ENCODE measurements at regions not wholly inside any gene's neighbourhood (a gene's known extent, or its start where the extent isn't known, plus 50 kb on each side); places are given as distances from the start of the nearest gene placed in this dataset.

DNA sequence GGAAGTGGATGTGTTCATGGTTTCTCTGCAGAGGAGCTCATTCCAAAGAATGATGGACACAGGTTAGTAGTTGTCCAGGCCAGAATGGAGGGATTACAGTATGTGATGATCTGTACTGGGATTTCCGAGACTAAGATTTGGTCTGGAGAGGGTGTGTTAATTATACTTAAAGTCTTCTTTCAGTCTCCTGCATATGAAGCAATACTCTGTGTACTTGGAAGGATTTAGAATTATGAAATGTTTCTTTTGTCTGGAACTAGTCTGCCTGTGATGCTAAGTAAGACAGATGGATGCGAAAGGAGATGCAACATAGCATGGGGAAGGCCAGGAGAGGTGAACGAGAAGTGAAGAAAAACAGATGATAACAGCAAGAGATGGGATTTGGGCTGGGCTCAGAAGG lies 305.1 kb upstream of the LYZL1 start:
- WGBS, 2 donors, result 49 to 53% methylated on average over 3 of the region's 3 CpGs
- no peak for DNase-seq
- Histone ChIP-seq H3K36me3 (no peaks in the 10 kb centered on the region), H3K27ac (no peak overlapping the region), H3K27me3 (no peaks in the 10 kb centered on the region), H3K9me3 (no peaks in the 10 kb centered on the region), H3K4me1 (peaks cover 6 to 12% (median 11%) of the 10 kb centered on the region in 4 donors), H3K4me3 (no peak overlapping the region)
- peak in 1 of 2 donors; percentile 79 for ATAC-seq (ENCODE audit: low FRiP score in 2 of 2)
- no peak for TF ChIP-seq POLR2AphosphoS5 (IDR thresholded peaks at IDR 0.05)
- no peak for TF ChIP-seq POLR2A (IDR thresholded peaks at IDR 0.05)
- no peak for TF ChIP-seq EP300 (IDR thresholded peaks at IDR 0.05)

GRCh38 chr10:28984431-28984830 lies 304.4 kb upstream of the LYZL1 start:
- H3K9me3 ChIP-seq, result no peaks in the 10 kb centered on the region
- WGBS, 2 donors, result 7 to 19% methylated on average over 6 of the region's 6 CpGs
- H3K27me3 ChIP-seq, result no peaks in the 10 kb centered on the region
- H3K27ac ChIP-seq, result no peak overlapping the region
- H3K4me1 ChIP-seq, result peaks cover 6 to 12% (median 11%) of the 10 kb centered on the region in 4 donors
- H3K36me3 ChIP-seq, result no peaks in the 10 kb centered on the region
- DNase-seq (peak; percentile 61 to 93), ATAC-seq (ENCODE audit: low FRiP score in 2 of 2) (peak; percentile 94)
- TF ChIP-seq CTCF (IDR thresholded peaks at IDR 0.05), result no peak
- peak; percentile 79 to 90 for TF ChIP-seq POLR2AphosphoS5 (IDR thresholded peaks at IDR 0.05)
- no peak overlapping the region for H3K4me3 ChIP-seq

DNA sequence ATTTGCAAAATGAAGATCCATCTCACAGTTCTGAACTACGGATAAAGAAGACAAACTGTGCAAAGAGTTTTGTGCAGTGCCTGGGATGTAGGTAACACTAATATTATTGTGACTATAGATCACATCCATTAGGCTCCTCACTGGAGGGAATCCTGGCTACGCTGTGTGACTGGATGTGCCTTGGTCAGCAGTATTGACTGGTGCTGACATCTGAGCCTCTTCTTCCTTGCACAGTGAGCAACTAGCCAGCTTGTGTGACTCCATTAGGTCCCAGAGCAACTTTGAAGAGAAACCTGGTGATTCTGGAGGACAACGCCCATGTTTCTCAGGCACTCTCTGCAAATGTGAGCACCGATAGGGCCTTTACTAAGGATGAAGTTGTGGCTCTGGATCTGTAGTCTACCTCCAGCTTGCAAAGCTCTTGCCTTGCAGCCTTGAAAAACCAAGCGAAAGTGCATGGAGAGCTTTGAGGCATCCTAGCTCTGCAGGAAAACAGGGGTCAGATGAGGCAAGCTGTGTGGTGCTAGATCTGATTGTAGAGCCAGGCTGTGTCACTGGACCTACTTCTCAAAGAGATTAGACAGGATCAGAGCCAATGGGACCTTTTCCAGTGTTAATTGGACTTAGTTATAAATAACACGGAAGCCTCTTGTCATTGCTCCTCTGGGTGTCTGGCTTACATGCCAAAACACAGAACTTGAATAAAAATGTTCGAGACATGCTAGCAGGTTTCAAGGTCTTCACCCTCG lies 303.6 kb upstream of the LYZL1 start:
- 73 to 80% methylated on average over 8 of the region's 8 CpGs for WGBS, 2 donors
- H3K4me3 ChIP-seq, result no peak overlapping the region
- H3K9me3 ChIP-seq, result no peaks in the 10 kb centered on the region
- H3K4me1 ChIP-seq, result peaks cover 6 to 12% (median 11%) of the 10 kb centered on the region in 4 donors
- no peak overlapping the region for H3K27ac ChIP-seq
- no peak for DNase-seq
- TF ChIP-seq EP300 (IDR thresholded peaks at IDR 0.05) (no peak), CTCF (IDR thresholded peaks at IDR 0.05) (no peak), POLR2AphosphoS5 (IDR thresholded peaks at IDR 0.05) (no peak), POLR2A (IDR thresholded peaks at IDR 0.05) (no peak)
- no peak for ATAC-seq (ENCODE audit: low FRiP score in 2 of 2)
- H3K36me3 ChIP-seq, result no peaks in the 10 kb centered on the region
- no peaks in the 10 kb centered on the region for H3K27me3 ChIP-seq

DNA sequence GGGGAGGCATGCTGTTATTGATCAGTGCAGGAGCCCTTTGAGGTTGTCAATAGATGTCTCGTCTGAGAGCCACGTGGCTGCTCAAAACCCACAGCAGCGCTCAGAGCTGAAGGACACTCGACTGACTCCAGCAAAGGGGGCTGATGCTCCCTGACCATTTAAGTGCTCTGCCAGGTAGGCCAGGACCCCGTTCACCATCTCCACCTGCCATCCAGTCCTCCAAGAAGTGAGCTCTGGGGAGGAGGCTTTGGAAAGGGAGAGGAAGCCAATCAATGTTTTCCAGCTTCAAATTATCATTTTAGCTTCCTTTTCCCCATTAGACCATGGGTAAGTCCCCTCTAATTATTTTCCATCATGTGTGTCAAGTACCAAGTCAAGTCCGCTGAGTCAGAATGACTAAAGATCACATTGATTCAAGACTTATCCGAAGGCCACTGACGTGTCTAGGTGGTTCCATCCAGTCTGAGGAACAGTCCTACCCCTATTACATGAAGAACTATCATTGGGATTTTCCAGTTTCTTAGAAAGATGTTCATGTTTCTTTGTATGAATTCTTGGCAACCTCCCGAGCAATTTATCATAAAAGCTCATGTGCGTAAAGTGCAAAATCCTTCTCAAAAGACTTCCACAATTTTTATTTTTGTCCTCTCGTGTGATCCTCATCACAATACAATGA lies 302.6 kb upstream of the LYZL1 start:
- TF ChIP-seq POLR2AphosphoS5 (IDR thresholded peaks at IDR 0.05), result no peak
- Histone ChIP-seq H3K27me3 (no peaks in the 10 kb centered on the region), H3K9me3 (no peaks in the 10 kb centered on the region), H3K36me3 (no peaks in the 10 kb centered on the region), H3K4me3 (no peak overlapping the region), H3K4me1 (peaks cover 6 to 12% (median 11%) of the 10 kb centered on the region in 4 donors), H3K27ac (no peak overlapping the region)
- DNase-seq (no peak), ATAC-seq (ENCODE audit: low FRiP score in 2 of 2) (no peak)
- WGBS, 2 donors, result 91 to 93% methylated on average over 11 of the region's 11 CpGs

GRCh38 chr10:28986856-28987255 lies 302.0 kb upstream of the LYZL1 start:
- DNase-seq (no peak), ATAC-seq (ENCODE audit: low FRiP score in 2 of 2) (no peak)
- no peaks in the 10 kb centered on the region for H3K9me3 ChIP-seq
- H3K36me3 ChIP-seq, result no peaks in the 10 kb centered on the region
- H3K4me3 ChIP-seq, result no peak overlapping the region
- no peak overlapping the region for H3K27ac ChIP-seq
- H3K4me1 ChIP-seq, result peaks cover 8 to 16% (median 12%) of the 10 kb centered on the region in 4 donors
- no peaks in the 10 kb centered on the region for H3K27me3 ChIP-seq
- TF ChIP-seq POLR2AphosphoS5 (IDR thresholded peaks at IDR 0.05) (no peak), POLR2A (IDR thresholded peaks at IDR 0.05) (no peak), CTCF (IDR thresholded peaks at IDR 0.05) (no peak), EP300 (IDR thresholded peaks at IDR 0.05) (no peak)
- 92 to 93% methylated on average over 3 of the region's 3 CpGs for WGBS, 2 donors
